ENCODE measurements at regions not wholly inside any gene's neighbourhood (a gene's known extent, or its start where the extent isn't known, plus 50 kb on each side); places are given as distances from the start of the nearest gene placed in this dataset.
"Not testable (repeated sequence)": the region's sequence is repeated elsewhere in the genome, so short reads cannot be mapped to it uniquely, and the experiment has no call there.

DNA sequence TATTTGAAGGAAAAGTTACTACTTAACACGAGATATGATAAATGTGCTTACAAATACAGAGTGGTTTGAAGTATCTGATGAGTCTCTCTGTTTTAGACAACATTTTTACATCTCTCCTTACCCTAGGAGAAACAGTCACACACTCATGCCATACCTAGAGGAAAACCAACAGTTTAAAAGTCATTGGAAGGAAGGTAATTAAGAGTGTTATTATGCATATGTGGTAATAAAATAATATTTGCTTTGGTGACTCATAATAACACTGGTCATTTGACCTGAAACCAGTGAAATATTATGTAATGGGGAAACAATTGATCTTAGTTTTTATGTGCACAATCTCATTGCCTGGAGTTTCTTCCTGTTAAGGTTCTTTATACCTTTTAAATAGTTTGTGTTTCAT is 136.9 kb upstream of the SOX21 start:
- Histone ChIP-seq H3K4me3 (no peak overlapping the region), H3K27ac (no peak overlapping the region), H3K9me3 (no peaks in the 10 kb centered on the region), H3K27me3 (no peaks in the 10 kb centered on the region), H3K36me3 (no peaks in the 10 kb centered on the region), H3K4me1 (no peaks in the 10 kb centered on the region)
- TF ChIP-seq, protein P1, sequence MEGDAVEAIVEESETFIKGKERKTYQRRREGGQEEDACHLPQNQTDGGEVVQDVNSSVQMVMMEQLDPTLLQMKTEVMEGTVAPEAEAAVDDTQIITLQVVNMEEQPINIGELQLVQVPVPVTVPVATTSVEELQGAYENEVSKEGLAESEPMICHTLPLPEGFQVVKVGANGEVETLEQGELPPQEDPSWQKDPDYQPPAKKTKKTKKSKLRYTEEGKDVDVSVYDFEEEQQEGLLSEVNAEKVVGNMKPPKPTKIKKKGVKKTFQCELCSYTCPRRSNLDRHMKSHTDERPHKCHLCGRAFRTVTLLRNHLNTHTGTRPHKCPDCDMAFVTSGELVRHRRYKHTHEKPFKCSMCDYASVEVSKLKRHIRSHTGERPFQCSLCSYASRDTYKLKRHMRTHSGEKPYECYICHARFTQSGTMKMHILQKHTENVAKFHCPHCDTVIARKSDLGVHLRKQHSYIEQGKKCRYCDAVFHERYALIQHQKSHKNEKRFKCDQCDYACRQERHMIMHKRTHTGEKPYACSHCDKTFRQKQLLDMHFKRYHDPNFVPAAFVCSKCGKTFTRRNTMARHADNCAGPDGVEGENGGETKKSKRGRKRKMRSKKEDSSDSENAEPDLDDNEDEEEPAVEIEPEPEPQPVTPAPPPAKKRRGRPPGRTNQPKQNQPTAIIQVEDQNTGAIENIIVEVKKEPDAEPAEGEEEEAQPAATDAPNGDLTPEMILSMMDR (IDR thresholded peaks at IDR 0.05), result no peak
- TF ChIP-seq POLR2A (IDR thresholded peaks at IDR 0.05), result no peak
- DNase-seq, result no peak
- intact Hi-C loops (cut with DNase I), result no loop called here
- WGBS, 2 donors, result 44 to 59% methylated on average over 1 of the region's 1 CpG

DNA sequence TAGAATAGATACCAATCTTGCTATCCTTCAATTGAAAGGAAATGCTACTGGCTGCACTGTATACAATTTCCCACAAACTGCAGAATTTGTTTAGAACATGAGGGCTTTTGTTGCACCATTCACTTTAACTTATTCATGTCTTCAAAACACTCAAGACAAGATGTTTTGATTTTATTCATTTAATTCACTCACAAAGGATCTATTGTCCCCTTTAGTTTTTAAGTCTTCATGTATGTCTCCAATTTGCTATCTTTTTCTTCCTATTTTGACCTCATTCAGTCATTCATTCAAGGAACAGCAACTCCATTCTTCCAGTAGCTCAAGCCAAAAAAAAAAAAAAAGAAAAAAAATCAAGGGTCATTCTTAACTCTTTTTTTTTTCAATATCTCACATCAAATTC is 130.6 kb upstream of the SOX21 start:
- intact Hi-C loops (cut with DNase I), result no loop called here
- no peaks in the 10 kb centered on the region for H3K27me3 ChIP-seq
- no peak for DNase-seq
- H3K4me1 ChIP-seq, result no peaks in the 10 kb centered on the region
- H3K4me3 ChIP-seq, result no peak overlapping the region
- H3K36me3 ChIP-seq, result no peaks in the 10 kb centered on the region
- no peak overlapping the region for H3K27ac ChIP-seq
- TF ChIP-seq, protein P1 (IDR thresholded peaks at IDR 0.05), result no peak
- no peaks in the 10 kb centered on the region for H3K9me3 ChIP-seq

DNA sequence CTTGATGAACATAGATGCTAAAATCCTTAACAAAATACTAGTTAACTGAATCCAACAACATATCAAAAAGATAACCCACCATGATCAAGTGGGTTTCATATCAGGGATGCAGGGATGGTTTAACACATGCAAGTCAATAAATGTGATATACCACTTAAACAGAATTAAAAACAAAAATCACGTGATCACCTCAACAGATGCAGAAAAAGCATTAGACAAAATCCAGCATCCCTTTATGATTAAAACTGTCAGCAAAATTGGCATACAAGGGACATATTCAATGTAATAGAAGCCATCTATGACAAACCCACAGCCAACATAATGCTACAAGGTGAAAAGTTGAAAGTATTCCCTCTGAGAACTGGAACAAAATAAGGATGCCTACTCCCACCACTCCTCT is 124.7 kb upstream of the SOX21 start:
- 83 to 93% methylated on average over 1 of the region's 1 CpG for WGBS, 2 donors

DNA sequence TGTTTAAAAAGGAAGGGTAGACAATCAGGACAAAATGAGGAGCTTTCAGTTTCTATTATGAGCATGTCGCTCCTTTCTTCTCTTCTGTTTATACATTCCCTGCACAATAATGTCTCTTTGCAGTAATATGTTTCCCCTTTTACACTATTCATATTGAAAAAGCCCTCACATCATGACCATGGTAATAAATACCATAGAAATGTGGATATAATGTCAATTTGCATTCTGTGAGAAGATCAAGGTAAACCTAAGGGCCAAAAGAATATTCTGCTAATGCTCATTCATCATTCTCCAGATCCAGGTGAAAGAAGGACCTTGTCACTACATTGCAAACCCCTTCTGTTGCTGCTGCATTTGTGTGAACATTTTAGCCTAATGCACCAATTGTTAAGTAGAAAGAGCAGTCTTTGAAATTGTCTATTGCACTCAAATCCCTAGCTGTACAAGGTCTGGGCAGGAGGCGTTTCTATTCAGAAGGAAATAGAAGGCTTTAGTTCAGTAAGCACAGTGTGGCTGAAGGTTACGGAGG is 117.6 kb upstream of the SOX21 start:
- no peak for DNase-seq
- WGBS, 2 donors, result 65 to 86% methylated on average over 3 of the region's 3 CpGs
- H3K9me3 ChIP-seq, result no peaks in the 10 kb centered on the region
- no peaks in the 10 kb centered on the region for H3K36me3 ChIP-seq
- H3K4me1 ChIP-seq, result peaks cover 0 to 3% (median 0%) of the 10 kb centered on the region in 3 donors
- intact Hi-C loops (cut with DNase I), result no loop called here
- no peak overlapping the region for H3K27ac ChIP-seq
- TF ChIP-seq, protein P1 (IDR thresholded peaks at IDR 0.05), result no peak
- no peak for TF ChIP-seq POLR2A (IDR thresholded peaks at IDR 0.05)
- H3K4me3 ChIP-seq, result no peak overlapping the region
- H3K27me3 ChIP-seq, result no peaks in the 10 kb centered on the region

More for the DNA sequence above, 124.7 kb upstream of the SOX21 start:
- H3K4me3 ChIP-seq; DNase-seq; H3K27ac ChIP-seq; H3K9me3 ChIP-seq; intact Hi-C loops (cut with DNase I); H3K27me3 ChIP-seq; H3K36me3 ChIP-seq; H3K4me1 ChIP-seq: not testable (repeated sequence)

DNA sequence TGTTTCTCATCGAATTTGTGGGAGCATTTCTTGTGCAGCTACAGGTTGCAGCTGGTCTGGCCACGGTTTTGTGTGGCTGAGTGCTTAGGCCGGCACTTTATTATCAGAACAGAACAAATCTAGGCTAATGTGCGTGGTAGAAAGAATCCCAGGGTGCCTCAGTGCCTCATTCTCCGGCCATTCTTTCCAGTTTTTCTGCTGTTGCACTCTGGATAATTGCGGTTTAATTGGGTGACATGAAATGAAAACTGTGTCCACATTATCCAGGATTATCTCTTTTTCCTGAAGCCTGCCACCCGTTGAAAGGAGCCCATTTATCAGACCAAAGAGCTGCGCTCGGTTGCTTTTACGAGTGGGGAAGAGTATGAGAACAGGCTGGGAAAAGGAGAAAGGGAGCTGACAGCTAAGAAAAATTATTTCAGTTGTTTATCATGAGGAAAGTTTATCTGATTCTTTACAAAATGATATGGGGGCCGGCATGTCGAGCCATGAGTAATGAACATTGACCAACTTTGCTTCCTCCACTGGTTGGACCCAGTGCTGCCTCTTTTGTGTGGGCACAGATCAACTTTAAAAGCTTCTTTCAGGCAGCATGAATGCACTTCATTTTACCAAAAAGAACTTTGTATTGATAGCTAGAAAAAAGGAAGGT is 117.0 kb upstream of the SOX21 start:
- DNase-seq, result no peak
- Histone ChIP-seq H3K36me3 (no peaks in the 10 kb centered on the region), H3K4me3 (no peak overlapping the region), H3K4me1 (peaks cover 0 to 3% (median 0%) of the 10 kb centered on the region in 3 donors), H3K27me3 (no peaks in the 10 kb centered on the region), H3K27ac (no peak overlapping the region), H3K9me3 (no peaks in the 10 kb centered on the region)
- 66% methylated on average over 11 to 12 of the region's 12 CpGs for WGBS, 2 donors
- TF ChIP-seq, protein P1 (IDR thresholded peaks at IDR 0.05), result no peak
- TF ChIP-seq POLR2A (IDR thresholded peaks at IDR 0.05), result no peak
- intact Hi-C loops (cut with DNase I), result no loop called here

DNA sequence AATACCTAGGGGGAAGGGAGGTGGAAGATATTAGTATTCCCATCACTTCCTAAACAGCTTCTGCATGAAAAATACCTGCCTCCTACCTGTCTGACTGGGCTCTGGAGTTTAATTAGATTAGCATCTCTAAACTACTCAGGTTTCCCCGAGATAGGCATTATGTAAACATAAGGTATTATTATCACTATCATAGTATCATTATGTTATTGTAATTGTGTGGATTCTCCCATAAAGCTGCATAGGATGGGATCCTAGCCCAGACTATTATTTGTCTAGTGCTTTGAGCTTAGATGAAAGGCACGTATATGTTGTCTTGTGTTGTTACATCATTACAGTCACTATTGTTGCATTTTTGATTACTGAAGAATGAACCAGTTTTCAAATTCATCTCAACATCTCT is 115.2 kb upstream of the SOX21 start:
- WGBS, 2 donors, result 52 to 79% methylated on average over 2 of the region's 2 CpGs
- H3K27me3 ChIP-seq, result no peaks in the 10 kb centered on the region

More for the DNA sequence above, 115.2 kb upstream of the SOX21 start:
- intact Hi-C loops (cut with DNase I), result no loop called here
- no peak overlapping the region for H3K27ac ChIP-seq
- H3K4me1 ChIP-seq, result peaks cover 0 to 3% (median 0%) of the 10 kb centered on the region in 3 donors
- H3K4me3 ChIP-seq, result no peak overlapping the region
- DNase-seq, result no peak
- no peak for TF ChIP-seq POLR2A (IDR thresholded peaks at IDR 0.05)
- TF ChIP-seq, protein P1 (IDR thresholded peaks at IDR 0.05), result no peak
- H3K9me3 ChIP-seq, result no peaks in the 10 kb centered on the region
- H3K36me3 ChIP-seq, result no peaks in the 10 kb centered on the region

Data from esophagus squamous epithelium (tissue), 5 donors.